OCI-LY1 (cell line): ENCODE measurements at regions not wholly inside any gene's neighbourhood (a gene's known extent, or its start where the extent isn't known, plus 50 kb on each side); places are given as distances from the start of the nearest gene placed in this dataset.

Source experiments
- H2AFZ ChIP-seq: fragments of 200-600 bp; sonication (generic), shearing (Covaris generic); 2 replicates; pipeline ENCODE4 v1.6.0; 2014; ENCODE audit warnings: antibody characterized with exemption, mild to moderate bottlenecking, low read length
- H3F3A ChIP-seq: fragments of 200-600 bp; sonication (generic), shearing (Covaris generic); 2 replicates; pipeline ENCODE4 v1.6.0; 2014; ENCODE audit warnings: mild to moderate bottlenecking, antibody characterized with exemption, low read length, moderate library complexity; ENCODE audit not compliant: insufficient read depth
- H3K27ac ChIP-seq: fragments of 200-600 bp; sonication (generic); 2 replicates; pipeline ENCODE4 v1.5.1; 2014; ENCODE audit warnings: low read length, mixed run types, mild to moderate bottlenecking, low read depth; ENCODE audit not compliant: poor library complexity, severe bottlenecking
- H3K27me3 ChIP-seq: fragments of 200-600 bp; sonication (generic); 2 replicates; pipeline ENCODE4 v1.6.0; 2014; ENCODE audit warnings: antibody characterized with exemption, mild to moderate bottlenecking, low read length, moderate library complexity; ENCODE audit not compliant: insufficient read depth
- H3K36me3 ChIP-seq: fragments of 200-600 bp; sonication (generic); 2 replicates; pipeline ENCODE4 v1.6.1; 2014; ENCODE audit warnings: mild to moderate bottlenecking, antibody characterized with exemption, low read length, moderate library complexity, mixed read lengths; ENCODE audit not compliant: insufficient read depth
- H3K4me1 ChIP-seq: fragments of 200-600 bp; sonication (generic); 2 replicates; pipeline ENCODE4 v1.5.1; 2014; ENCODE audit warnings: mild to moderate bottlenecking, low read length, moderate library complexity; ENCODE audit not compliant: insufficient read depth, severe bottlenecking
- H3K4me2 ChIP-seq: fragments of 200-600 bp; sonication (generic), shearing (Covaris generic); 2 replicates; pipeline ENCODE4 v1.6.1; 2014; ENCODE audit warnings: low read length
- H3K4me3 ChIP-seq: fragments of 200-600 bp; sonication (generic); 2 replicates; pipeline ENCODE4 v1.5.1; 2014; ENCODE audit warnings: low read length, low read depth, mild to moderate bottlenecking, mixed read lengths; ENCODE audit not compliant: poor library complexity, severe bottlenecking
- H3K79me2 ChIP-seq: fragments of 200-600 bp; shearing (Covaris generic); 2 replicates; pipeline ENCODE4 v1.6.1; 2016; ENCODE audit warnings: mixed run types, low read length, mixed read lengths; ENCODE audit not compliant: insufficient read depth
- H3K9ac ChIP-seq: fragments of 200-600 bp; sonication (generic), shearing (Covaris generic); 2 replicates; pipeline ENCODE4 v1.6.1; 2014; ENCODE audit warnings: mild to moderate bottlenecking, low read length, mixed read lengths
- H3K9me2 ChIP-seq: fragments of 200-600 bp; sonication (generic), shearing (Covaris generic); 2 replicates; pipeline ENCODE4 v1.6.1; 2014; ENCODE audit warnings: low read depth, mild to moderate bottlenecking, low read length, mixed read lengths
- H3K9me3 ChIP-seq: fragments of 200-600 bp; shearing (Covaris generic); 2 replicates; pipeline ENCODE4 v1.6.1; 2014; ENCODE audit warnings: low read length, mixed read lengths
- H4K20me1 ChIP-seq: fragments of 200-600 bp; sonication (generic), shearing (Covaris generic); 2 replicates; pipeline ENCODE4 v1.6.0; 2016; ENCODE audit warnings: mild to moderate bottlenecking, low read length; ENCODE audit not compliant: insufficient read depth
- CTCF ChIP-seq: fragments of 200-600 bp; sonication (generic), shearing (Covaris generic); IDR thresholded peaks from 2 replicates; pipeline ENCODE4 v1.5.1; 2017; ENCODE audit warnings: mild to moderate bottlenecking, antibody characterized with exemption, low read length, moderate library complexity, mixed read lengths
- EZH2 ChIP-seq: fragments of 200-600 bp; sonication (generic), shearing (Covaris generic); IDR thresholded peaks from 2 replicates; pipeline ENCODE4 v1.8.0; 2017; ENCODE audit warnings: borderline replicate concordance, mixed run types, mild to moderate bottlenecking, antibody characterized with exemption, low read length, moderate library complexity, mixed read lengths

- no peaks in the 10 kb centered on the region for H3K27me3 ChIP-seq
These were observed 216.6 kb upstream of the PLXNA2 start for GRCh38 chr1:208460823-208461222.

GRCh38 chr1:208461680-208462079, 217.5 kb upstream of the PLXNA2 start:
- no peaks in the 10 kb centered on the region for H3K27me3 ChIP-seq
- no peak overlapping the region for H3K9ac ChIP-seq
- TF ChIP-seq CTCF (peak; percentile 39; the same call in 1 of the 2 replicates), EZH2 (no peak)
- no peaks in the 10 kb centered on the region for H3K9me2 ChIP-seq
- no peaks in the 10 kb centered on the region for H3K79me2 ChIP-seq
- no peaks in the 10 kb centered on the region for H3K36me3 ChIP-seq
- no peak overlapping the region for H3K27ac ChIP-seq
- no peaks in the 10 kb centered on the region for H3K4me1 ChIP-seq
- no peaks in the 10 kb centered on the region for H3F3A ChIP-seq
- no peak overlapping the region for H2AFZ ChIP-seq
- H3K4me3 ChIP-seq = no peak overlapping the region
- no peaks in the 10 kb centered on the region for H4K20me1 ChIP-seq
- no peak overlapping the region for H3K4me2 ChIP-seq
- no peaks in the 10 kb centered on the region for H3K9me3 ChIP-seq

More at GRCh38 chr1:208460823-208461222, 216.6 kb upstream of the PLXNA2 start:
- Histone ChIP-seq H3K79me2 (no peaks in the 10 kb centered on the region), H3K4me3 (no peak overlapping the region), H3F3A (no peaks in the 10 kb centered on the region), H3K9me3 (no peaks in the 10 kb centered on the region), H3K36me3 (no peaks in the 10 kb centered on the region), H3K9me2 (no peaks in the 10 kb centered on the region), H3K4me2 (no peak overlapping the region), H4K20me1 (no peaks in the 10 kb centered on the region), H3K9ac (no peak overlapping the region), H3K27ac (no peak overlapping the region), H3K4me1 (no peaks in the 10 kb centered on the region), H2AFZ (no peak overlapping the region)
- TF ChIP-seq EZH2 = no peak
- TF ChIP-seq CTCF = no peak

- no peaks in the 10 kb centered on the region for H3K9me3 ChIP-seq
- no peak overlapping the region for H3K27ac ChIP-seq
These were observed 218.6 kb upstream of the PLXNA2 start for GRCh38 chr1:208462761-208463160.

More at GRCh38 chr1:208462761-208463160, 218.6 kb upstream of the PLXNA2 start:
- H3K9me2 ChIP-seq = no peaks in the 10 kb centered on the region
- H3K36me3 ChIP-seq = no peaks in the 10 kb centered on the region
- no peak overlapping the region for H3K4me2 ChIP-seq
- no peaks in the 10 kb centered on the region for H3K27me3 ChIP-seq
- H4K20me1 ChIP-seq = no peaks in the 10 kb centered on the region
- no peaks in the 10 kb centered on the region for H3K79me2 ChIP-seq
- no peak overlapping the region for H3K9ac ChIP-seq
- H2AFZ ChIP-seq = no peak overlapping the region
- H3F3A ChIP-seq = no peaks in the 10 kb centered on the region
- no peaks in the 10 kb centered on the region for H3K4me1 ChIP-seq
- no peak for TF ChIP-seq EZH2
- no peak for TF ChIP-seq CTCF
- no peak overlapping the region for H3K4me3 ChIP-seq
